Ishikawa (cell line): ENCODE measurements at regions not wholly inside any gene's neighbourhood (a gene's known extent, or its start where the extent isn't known, plus 50 kb on each side); places are given as distances from the start of the nearest gene placed in this dataset.

ENCODE experiments used
- CREB1 ChIP-seq: IDR thresholded peaks from 2 replicates; pipeline ENCODE4 v1.6.1; 2012; ENCODE audit warnings: low read depth
- EGR1 ChIP-seq: IDR thresholded peaks from 2 replicates; pipeline ENCODE4 v1.6.1; 2012
- EP300 ChIP-seq: IDR thresholded peaks from 2 replicates; pipeline ENCODE4 v1.6.1; 2012; ENCODE audit warnings: borderline replicate concordance
- FOXM1 ChIP-seq: IDR thresholded peaks from 2 replicates; pipeline ENCODE4 v1.6.1; 2012; ENCODE audit warnings: low read depth, borderline replicate concordance
- TAF1 ChIP-seq: IDR thresholded peaks from 2 replicates; pipeline ENCODE4 v1.6.1; 2012; ENCODE audit warnings: low read depth, mild to moderate bottlenecking
- TCF12 ChIP-seq: IDR thresholded peaks from 2 replicates; pipeline ENCODE4 v1.6.1; 2012; ENCODE audit warnings: low read depth
- TEAD4 ChIP-seq: IDR thresholded peaks from 2 replicates; pipeline ENCODE4 v1.6.1; 2012
- YY1 ChIP-seq: IDR thresholded peaks from 2 replicates; pipeline ENCODE4 v1.6.1; 2012; ENCODE audit warnings: low read depth

DNA sequence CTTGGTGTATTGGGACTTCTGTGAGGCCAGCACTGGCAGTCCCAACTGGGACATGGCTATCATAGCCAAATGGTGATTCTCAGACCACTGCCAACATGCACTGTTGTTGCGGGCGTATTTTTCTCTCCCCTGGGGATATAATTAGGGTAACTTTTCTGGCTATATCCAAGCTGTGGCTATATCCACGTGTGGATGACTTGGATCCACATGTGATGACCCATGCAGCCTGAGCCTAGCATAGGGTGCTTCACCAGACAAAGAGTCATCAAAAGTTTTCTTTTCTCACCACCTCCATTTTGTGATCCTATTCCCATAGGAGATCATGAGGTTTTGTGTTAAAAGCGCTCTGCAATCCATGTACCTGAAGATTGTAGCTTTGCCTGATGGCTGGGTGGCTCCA, 51.2 kb upstream of the CSF3R start:
- TF ChIP-seq FOXM1 = no peak
- no peak for TF ChIP-seq YY1
- no peak for TF ChIP-seq TCF12
- TF ChIP-seq TAF1 = no peak
- TF ChIP-seq EP300 = no peak
- TF ChIP-seq CREB1 = no peak
- TF ChIP-seq TEAD4 = no peak
- no peak for TF ChIP-seq EGR1

DNA sequence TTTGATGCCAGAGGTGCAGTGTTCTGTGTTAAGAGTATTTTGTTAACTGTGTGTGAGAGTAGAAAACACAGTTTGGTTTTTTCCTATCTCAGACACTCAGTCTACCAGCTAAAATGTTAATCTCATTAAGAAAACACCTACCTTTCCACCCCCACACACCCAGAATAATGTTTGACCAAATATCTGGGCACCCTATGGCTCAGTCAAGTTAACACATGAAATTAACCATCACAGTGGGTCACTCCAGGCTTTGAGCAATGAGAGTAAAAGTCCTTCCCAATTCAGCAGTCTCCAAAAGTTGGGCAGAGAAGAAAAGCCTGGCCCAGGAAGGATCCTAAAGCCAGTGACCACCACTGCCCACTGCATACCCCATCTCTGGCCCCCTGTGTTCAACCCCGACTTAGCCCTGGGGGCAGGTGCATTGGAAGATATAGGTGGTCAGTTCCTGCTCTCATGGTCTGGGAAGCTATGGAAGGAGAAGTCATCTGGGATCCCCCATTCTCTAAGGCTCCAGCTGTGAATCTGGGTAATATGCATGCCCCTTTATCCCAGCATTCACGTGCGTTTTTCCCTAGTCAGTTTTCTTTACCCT, 50.2 kb upstream of the CSF3R start:
- TF ChIP-seq EP300 (no peak), CREB1 (no peak), TEAD4 (no peak)
